ENCODE measurements at regions not wholly inside any gene's neighbourhood (a gene's known extent, or its start where the extent isn't known, plus 50 kb on each side); places are given as distances from the start of the nearest gene placed in this dataset.

- no peak overlapping the region for H2AFZ ChIP-seq (ENCODE audit: low read depth, low read length, severe bottlenecking)
- no peaks in the 10 kb centered on the region for H3K9me3 ChIP-seq (ENCODE audit: insufficient read depth, low read length)
- no peak overlapping the region for H3K4me2 ChIP-seq (ENCODE audit: low read depth, low read length, poor library complexity, severe bottlenecking)
- H3K9me2 ChIP-seq (replicated peaks; ENCODE audit: insufficient read depth, low read length): no peaks in the 10 kb centered on the region
- H4K20me1 ChIP-seq (ENCODE audit: low read depth, low read length): no peaks in the 10 kb centered on the region
- no peaks in the 10 kb centered on the region for H3K27me3 ChIP-seq (ENCODE audit: low read length)
- no peaks in the 10 kb centered on the region for H3F3A ChIP-seq (ENCODE audit: insufficient read depth)
- no peak overlapping the region for H3K27ac ChIP-seq (ENCODE audit: low read depth, low read length)
- TF ChIP-seq CTCF (IDR thresholded peaks at IDR 0.05; ENCODE audit: insufficient read depth, low read length, poor library complexity, severe bottlenecking) (no peak), EZH2phosphoT487 (conservative IDR thresholded peaks at IDR 0.05; ENCODE audit: low read length) (no peak)
- no peak overlapping the region for H3K4me3 ChIP-seq (ENCODE audit: insufficient read depth, low read length, poor library complexity, severe bottlenecking)
- H3K79me2 ChIP-seq (ENCODE audit: insufficient read depth, low read length): no peaks in the 10 kb centered on the region
- no peaks in the 10 kb centered on the region for H3K36me3 ChIP-seq (ENCODE audit: low read length)
- H3K9ac ChIP-seq (ENCODE audit: low read length): no peak overlapping the region
Observed at GRCh38 chr18:44125446-44125845, 555.2 kb upstream of the SETBP1 start.

DNA sequence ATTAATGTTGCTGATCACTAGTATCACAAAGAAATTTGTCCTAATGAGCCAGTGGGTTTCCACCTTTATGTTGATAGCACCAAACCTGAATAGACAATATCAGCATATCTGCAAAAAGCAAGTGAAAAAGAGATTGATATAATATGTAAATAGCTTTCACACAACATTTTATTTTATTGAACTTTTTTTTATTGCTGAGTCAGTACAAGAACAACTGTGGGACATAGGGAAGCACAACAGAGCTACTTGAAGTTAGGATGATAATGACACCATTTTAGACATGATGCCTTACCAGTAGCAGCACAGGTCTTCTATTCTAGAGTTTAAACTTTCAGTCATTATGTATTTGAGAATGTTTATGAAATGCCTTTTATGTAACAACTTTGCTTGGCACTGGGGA lies 554.1 kb upstream of the SETBP1 start:
- Histone ChIP-seq H2AFZ (ENCODE audit: low read depth, low read length, severe bottlenecking) (no peak overlapping the region), H3K27me3 (ENCODE audit: low read length) (no peaks in the 10 kb centered on the region), H3K9me2 (replicated peaks; ENCODE audit: insufficient read depth, low read length) (no peaks in the 10 kb centered on the region), H3K4me3 (ENCODE audit: insufficient read depth, low read length, poor library complexity, severe bottlenecking) (no peak overlapping the region), H3K27ac (ENCODE audit: low read depth, low read length) (no peak overlapping the region), H4K20me1 (ENCODE audit: low read depth, low read length) (no peaks in the 10 kb centered on the region), H3K4me2 (ENCODE audit: low read depth, low read length, poor library complexity, severe bottlenecking) (no peak overlapping the region), H3K9me3 (ENCODE audit: insufficient read depth, low read length) (no peaks in the 10 kb centered on the region), H3K79me2 (ENCODE audit: insufficient read depth, low read length) (no peaks in the 10 kb centered on the region), H3K36me3 (ENCODE audit: low read length) (no peaks in the 10 kb centered on the region), H3K9ac (ENCODE audit: low read length) (no peak overlapping the region), H3F3A (ENCODE audit: insufficient read depth) (no peaks in the 10 kb centered on the region)
- no peak for TF ChIP-seq EZH2phosphoT487 (conservative IDR thresholded peaks at IDR 0.05; ENCODE audit: low read length)
- TF ChIP-seq CTCF (IDR thresholded peaks at IDR 0.05; ENCODE audit: insufficient read depth, low read length, poor library complexity, severe bottlenecking): no peak

GRCh38 chr18:44128365-44128764 lies 552.3 kb upstream of the SETBP1 start:
- H3K9me3 ChIP-seq (ENCODE audit: insufficient read depth, low read length): no peaks in the 10 kb centered on the region
- no peaks in the 10 kb centered on the region for H3K9me2 ChIP-seq (replicated peaks; ENCODE audit: insufficient read depth, low read length)
- H3K79me2 ChIP-seq (ENCODE audit: insufficient read depth, low read length): no peaks in the 10 kb centered on the region
- no peak overlapping the region for H2AFZ ChIP-seq (ENCODE audit: low read depth, low read length, severe bottlenecking)
- H3K4me2 ChIP-seq (ENCODE audit: low read depth, low read length, poor library complexity, severe bottlenecking): no peak overlapping the region
- no peaks in the 10 kb centered on the region for H3K27me3 ChIP-seq (ENCODE audit: low read length)
- H3F3A ChIP-seq (ENCODE audit: insufficient read depth): no peaks in the 10 kb centered on the region
- no peak overlapping the region for H3K9ac ChIP-seq (ENCODE audit: low read length)
- H4K20me1 ChIP-seq (ENCODE audit: low read depth, low read length): no peaks in the 10 kb centered on the region
- TF ChIP-seq EZH2phosphoT487 (conservative IDR thresholded peaks at IDR 0.05; ENCODE audit: low read length) (no peak), CTCF (IDR thresholded peaks at IDR 0.05; ENCODE audit: insufficient read depth, low read length, poor library complexity, severe bottlenecking) (no peak)
- H3K4me3 ChIP-seq (ENCODE audit: insufficient read depth, low read length, poor library complexity, severe bottlenecking): no peak overlapping the region
- no peak overlapping the region for H3K27ac ChIP-seq (ENCODE audit: low read depth, low read length)
- no peaks in the 10 kb centered on the region for H3K36me3 ChIP-seq (ENCODE audit: low read length)

Measured in SU-DHL-6 (cell line).